Omental fat pad (tissue), 3 donors: ENCODE measurements at regions not wholly inside any gene's neighbourhood (a gene's known extent, or its start where the extent isn't known, plus 50 kb on each side); places are given as distances from the start of the nearest gene placed in this dataset.

Experiments
- ATAC-seq: fragments of 150-250 bp; one replicate; pipeline ENCODE4 v1.9.1; 2016; ENCODE audit warnings: mild to moderate bottlenecking, moderate library complexity; ENCODE audit not compliant: low FRiP score
- DNase-seq: peaks from one replicate; pipeline ENCODE4 v3.0.0-alpha.2; 2019; ENCODE audit warnings: low spot score
- CTCF ChIP-seq, 3 donors: fragments of 450-650 bp; IDR thresholded peaks; one replicate each; pipeline ENCODE4 v1.5.1; 2016 to 2017; ENCODE audit warnings: antibody characterized with exemption in 3 of 3, mild to moderate bottlenecking in 3 of 3, moderate library complexity in 2 of 3

- no peak for TF ChIP-seq CTCF (IDR thresholded peaks at IDR 0.05)
- no peak for ATAC-seq
- DNase-seq: no peak
Measured at GRCh38 chr6:54503144-54503543, 194.9 kb downstream of the TINAG start.

GRCh38 chr6:54515013-54515412 lies 206.8 kb downstream of the TINAG start:
- DNase-seq (no peak), ATAC-seq (no peak)
- TF ChIP-seq CTCF (IDR thresholded peaks at IDR 0.05): no peak

DNA sequence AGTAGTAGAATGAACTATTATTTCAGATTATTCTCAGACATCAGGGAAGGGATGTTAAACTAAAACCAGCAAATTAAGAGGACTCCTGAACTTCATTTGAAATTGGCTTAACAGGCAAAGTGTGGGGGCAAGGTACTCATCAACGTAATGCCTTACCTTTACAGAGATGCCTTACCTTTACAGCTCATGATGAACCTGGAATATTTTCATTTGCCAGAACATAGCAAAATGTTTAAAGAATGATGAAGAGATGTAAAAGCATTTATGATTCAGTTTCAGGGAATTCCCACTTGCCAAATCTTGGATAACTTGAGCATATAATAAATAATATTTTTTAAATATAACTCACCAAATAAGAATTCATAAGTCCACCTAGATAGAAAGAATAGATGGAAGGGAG lies 207.5 kb downstream of the TINAG start:
- ATAC-seq (no peak), DNase-seq (no peak)
- TF ChIP-seq CTCF (IDR thresholded peaks at IDR 0.05): no peak

DNA sequence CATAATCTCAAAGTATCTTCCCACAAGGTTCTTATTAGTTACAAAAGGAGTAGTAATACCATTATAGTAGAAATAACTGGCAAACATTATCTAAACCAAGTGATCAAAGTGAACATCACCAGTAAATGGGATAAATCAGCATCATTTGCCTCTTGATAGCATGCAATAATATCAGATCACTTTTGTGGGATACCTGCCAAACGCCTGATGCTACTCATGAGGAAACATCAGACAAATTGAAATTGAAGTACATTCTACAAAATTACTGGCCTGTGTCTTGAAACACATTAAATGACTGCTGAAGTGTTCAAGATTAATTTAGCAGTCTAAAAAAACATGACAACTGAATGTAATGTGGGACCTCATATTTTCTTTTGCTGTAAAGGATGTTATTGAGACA lies 208.1 kb downstream of the TINAG start:
- ATAC-seq: no peak
- DNase-seq: no peak
- no peak for TF ChIP-seq CTCF (IDR thresholded peaks at IDR 0.05)

GRCh38 chr6:54519161-54519560 lies 210.9 kb downstream of the TINAG start:
- TF ChIP-seq CTCF (IDR thresholded peaks at IDR 0.05): no peak
- no peak for ATAC-seq
- DNase-seq: no peak

DNA sequence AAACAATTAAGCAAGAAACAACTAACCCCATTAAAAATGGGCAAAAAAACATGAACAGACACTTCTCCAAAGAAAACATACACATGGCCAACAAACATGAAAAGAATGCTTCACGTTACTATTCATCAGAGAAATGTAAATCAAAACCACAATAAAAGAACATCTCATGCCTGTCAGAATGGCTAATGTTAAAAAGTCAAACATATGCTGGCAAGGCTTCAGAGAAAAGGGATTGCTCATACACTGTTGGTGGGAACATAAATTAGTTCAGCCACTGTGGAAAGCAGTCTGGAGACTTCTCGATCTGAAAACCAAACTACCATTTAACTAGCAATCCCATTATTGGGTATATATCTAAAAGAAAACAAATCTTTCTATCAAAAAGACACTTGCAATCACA lies 217.5 kb downstream of the TINAG start:
- ATAC-seq (no peak), DNase-seq (no peak)
- no peak for TF ChIP-seq CTCF (IDR thresholded peaks at IDR 0.05)

DNA sequence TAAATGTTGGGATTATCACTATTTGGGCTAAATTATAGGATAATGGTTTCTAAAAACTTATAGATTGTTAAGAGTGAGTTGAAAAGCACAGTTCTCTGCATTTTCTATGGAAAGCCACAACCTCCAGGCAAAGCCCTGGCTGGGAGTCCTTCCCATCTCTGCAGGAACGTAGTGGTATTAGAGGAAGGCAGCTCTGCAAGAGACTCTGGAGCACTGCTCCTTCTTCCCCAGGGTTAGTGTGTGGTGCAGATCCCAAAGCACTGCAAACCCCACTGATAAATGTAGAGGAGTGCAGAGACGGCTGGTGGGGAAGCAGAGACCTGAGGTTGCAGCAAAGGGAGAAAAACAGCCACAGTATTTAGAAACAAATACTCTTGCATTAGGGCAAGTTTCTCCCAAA lies 225.3 kb downstream of the TINAG start:
- ATAC-seq: no peak
- no peak for TF ChIP-seq CTCF (IDR thresholded peaks at IDR 0.05)
- no peak for DNase-seq
